Right kidney (tissue), 1 donor: ENCODE measurements at regions not wholly inside any gene's neighbourhood (a gene's known extent, or its start where the extent isn't known, plus 50 kb on each side); places are given as distances from the start of the nearest gene placed in this dataset.

ENCODE experiments used
- DNase-seq: peaks from one replicate; pipeline ENCODE4 v3.0.0-alpha.2; 2016

DNA sequence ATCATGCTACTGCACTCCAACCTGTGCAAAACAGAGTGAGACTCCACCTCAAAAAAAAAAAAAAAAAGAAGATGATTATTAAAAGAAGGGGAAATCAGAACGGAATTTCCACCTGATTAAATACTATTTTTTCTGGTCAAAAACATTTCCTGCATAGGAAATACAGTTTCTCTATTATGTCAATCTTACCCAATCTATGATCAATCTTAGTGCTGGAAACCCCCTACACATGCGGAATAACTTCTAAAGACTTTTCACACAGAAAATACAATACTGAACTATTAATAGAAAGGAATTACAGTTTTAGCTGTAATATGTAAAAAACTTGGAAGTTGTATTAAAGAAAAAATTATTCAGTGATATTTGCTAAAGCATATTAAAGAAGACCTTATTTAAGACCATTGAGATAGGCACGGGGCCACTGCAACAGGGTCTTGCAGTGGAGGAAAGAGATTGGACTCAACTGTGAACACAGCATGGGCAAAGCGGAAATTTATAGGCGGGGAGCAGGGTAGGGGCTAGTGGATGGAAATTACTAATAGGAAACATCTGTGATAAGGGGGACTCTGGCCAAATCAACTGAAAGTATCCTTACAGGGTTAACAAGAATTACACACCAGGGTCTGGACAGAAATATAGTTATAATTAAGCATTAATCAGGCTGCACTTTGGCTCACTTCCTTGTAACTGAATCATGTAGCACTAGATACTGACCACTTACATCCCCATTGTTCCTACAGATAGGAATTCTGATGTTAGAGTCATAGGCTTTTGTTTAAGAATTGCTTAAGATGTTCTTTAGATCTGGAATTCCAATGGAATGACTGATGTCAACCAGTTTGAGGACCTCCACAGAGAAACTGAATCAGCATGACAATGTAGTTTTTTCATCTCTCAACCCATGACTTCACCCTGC is 411.5 kb upstream of the DDI1 start:
- DNase-seq, result no peak

DNA sequence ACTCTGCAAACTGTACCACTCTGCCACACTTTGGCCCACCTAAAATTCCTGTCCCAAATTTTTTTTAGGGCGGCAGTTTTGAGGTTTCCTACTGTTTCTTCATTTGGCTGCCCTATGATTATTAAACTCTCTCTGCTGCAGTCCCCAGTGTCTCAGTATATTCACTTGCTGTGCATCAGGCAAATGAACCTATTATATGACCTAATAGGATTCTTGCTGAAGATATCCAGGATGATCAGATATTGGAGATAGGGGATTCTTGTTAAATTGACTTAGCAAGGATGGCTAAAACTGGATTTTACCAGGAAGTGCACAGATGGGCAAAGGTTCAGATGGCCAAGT is 410.8 kb upstream of the DDI1 start:
- DNase-seq, result no peak

DNA sequence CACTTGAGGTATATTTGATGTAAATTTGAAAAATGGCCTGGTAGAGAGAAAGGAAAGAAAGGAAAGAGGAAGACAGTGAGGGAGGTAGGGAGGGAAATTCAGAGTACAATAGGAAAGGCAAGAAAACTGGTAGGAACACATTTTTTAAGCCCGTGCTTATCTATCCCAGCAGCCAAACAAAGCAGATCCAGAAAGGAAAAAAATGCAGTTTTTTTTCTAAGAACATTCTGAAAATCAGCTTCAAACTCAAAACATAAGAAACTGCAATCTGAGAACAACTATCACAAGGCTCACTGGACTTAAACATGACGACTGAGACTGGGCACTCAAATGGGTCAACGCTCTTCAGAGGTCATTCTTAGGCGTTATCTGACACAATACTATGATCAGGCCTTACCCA is 408.3 kb upstream of the DDI1 start:
- no peak for DNase-seq

DNA sequence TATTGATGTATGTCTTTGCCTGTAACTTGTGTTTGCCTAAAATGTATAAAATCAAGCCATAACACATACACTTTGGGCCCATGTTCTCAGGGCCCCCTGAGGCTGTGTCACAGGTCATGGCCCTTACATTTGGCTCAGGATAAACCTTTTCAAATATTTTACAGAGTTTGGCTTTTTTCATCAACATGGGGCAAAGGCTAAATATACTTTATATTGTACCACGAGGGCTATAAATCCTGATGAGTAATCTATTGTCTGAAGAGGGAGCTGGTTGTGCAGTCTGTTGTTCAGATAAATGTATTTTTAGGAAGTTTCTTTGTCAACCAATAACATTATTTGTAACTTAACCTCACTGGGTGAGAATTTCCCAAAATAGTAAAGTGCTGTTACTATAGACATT is 404.6 kb upstream of the DDI1 start:
- DNase-seq, result no peak

DNA sequence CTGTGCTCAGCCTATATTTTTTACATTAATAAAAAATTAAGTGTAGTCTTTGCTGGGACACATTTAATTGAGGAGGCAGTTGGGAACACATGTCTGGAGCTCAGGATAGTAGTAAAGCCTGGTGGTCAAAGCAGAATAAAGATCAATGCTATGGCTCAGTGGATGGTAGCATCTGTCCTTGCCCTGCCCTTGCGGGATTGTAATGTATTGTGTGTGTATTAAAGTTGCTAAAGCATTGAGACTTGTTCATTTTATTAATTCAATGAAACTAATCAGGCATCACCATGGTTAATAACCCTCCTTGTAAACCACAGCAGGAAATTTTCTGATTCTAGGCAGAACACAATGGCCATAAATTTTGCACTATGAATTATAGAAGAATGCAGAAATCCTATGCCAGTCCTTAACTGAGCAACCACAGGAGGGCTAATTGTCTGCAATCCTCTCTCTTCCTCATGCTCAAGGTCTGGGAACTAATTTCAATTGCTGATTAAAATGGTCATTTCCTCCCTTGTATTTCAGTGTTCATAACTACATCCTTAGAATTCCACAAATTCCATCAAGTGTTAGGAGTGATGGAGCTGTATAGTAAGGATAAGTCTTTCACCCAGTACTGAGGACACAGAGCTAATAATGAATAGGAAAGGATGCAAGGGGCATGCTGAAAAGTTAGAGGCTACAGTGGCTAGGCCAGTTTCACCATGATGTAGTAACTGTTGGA is 403.2 kb upstream of the DDI1 start:
- no peak for DNase-seq

DNA sequence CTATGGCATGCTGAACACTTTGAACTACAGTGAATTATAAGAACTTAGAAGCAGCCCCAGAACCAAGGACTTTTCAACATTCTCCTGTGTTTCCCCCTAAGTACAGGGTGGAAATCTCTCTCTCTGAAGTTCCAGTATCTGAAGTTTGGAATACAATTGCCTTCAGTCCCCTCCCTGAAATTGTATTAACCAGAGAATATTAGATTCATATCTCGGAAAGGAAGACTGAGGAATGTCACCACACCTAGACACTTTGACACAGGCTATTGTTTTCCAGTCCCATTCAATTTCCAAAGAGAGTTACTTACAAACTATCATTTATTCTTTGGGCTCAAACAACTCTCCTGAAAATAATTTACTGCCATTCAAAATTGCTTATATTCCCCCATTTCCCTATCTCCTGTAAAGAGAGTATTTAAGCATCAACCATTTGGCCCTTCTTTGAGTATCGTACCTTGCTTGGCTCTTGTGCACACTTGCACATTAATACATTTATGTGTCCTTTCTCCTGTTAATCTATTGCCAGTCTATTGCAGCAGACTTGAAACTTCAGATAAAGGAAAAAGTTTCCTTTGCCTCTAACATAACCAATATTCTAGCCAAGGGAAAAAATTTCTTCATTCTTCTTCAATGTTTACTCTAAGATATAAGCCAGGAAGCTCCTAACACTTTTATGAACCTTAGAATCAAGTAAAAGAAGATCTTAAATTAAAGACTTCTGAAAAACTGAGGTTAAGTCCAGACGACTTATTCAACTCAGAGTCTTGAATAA is 402.4 kb upstream of the DDI1 start:
- DNase-seq, result no peak

DNA sequence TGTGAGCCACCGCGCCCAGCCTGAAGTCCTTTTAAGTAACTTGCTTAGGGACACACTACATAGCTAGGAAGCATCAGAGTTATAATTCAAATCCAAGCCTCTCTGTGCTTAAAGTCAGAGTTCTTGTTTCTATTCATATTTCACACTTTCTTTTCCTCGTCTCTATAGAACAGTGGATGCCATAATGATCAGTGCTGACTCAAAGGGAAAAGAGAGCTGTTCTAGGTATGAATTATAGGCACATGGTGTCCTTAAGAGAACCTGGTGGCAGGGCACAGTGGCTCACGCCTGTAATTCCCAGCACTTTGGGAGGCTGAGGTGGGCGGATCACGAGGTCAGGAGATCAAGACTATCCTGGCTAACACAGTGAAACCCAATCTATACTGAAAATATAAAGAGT is 400.2 kb upstream of the DDI1 start:
- DNase-seq, result no peak

DNA sequence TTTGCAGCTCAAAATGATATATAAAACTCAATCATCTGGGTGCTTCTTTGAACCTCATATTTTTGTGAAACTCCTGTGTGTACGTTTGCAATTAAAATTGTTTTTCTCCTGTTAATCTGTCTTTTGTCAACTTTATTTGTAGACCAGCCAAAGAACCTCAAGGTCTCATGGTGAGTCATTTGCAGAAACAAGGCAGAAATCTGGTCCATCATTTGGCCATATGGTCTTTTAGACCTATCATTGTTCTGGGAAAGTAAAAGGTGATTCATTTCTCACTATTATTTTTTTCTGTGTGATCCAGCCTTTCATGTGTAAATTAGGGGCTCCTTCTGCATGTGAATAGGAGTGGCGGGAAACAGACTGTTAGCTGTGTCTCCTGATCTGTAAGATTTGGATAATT is 399.1 kb upstream of the DDI1 start:
- no peak for DNase-seq

DNA sequence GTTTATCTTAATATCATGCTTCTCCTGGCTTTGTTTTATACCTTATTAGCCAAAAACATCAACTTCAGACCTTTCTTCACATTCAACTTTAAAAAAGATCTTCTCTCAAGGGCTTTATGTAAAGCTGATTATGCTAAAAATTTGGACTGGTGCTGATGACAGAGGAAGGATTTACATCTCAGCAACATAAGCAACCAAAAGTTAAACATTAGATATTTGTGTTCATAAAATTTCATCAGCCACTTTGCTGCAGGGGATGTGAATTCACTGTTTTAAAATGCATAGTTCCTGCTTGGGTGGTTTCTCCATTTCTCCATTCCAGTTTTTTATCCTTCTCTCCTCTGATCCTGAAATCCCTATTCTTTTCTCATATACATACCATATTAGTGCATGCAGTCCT is 398.6 kb upstream of the DDI1 start:
- DNase-seq, result no peak

DNA sequence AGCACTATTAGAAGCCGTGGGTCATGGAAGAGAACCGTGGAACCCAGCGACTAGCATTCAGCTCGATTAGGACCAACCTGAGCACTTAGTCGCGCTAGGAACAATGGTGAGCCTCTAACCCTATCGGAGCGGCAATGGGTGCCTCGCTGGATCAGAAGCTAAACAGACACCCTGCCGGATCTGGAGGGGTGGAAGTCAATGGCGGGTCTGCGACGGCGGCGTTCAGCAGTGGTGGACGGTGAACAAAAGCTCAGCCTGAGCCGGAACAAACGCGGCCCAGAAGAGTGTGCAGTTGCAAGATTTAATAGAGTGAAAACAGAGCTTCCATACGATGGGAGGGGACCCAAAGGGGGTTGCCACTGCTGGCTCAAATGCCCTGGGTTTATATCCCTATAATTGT is 391.8 kb upstream of the DDI1 start:
- DNase-seq, result no peak

DNA sequence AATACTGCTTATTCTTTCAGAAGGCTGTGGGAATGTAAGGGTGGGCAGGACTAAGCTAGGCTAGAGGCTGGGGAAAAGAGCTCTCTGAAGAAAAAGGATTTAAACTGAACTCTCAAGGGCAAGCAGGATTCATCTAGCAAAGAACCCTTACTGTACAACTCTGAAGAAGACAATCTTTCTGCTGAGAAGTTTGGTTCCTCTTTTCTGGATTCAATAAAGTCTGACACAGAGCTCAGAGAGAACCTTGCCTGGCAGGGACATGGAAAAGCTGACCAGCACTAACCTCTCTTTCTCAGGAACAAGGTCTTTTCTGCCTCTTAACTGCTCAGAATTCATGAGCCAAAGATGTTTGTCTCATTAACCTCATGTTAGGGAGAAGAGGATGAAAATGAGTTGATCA is 388.4 kb upstream of the DDI1 start:
- no peak for DNase-seq

DNA sequence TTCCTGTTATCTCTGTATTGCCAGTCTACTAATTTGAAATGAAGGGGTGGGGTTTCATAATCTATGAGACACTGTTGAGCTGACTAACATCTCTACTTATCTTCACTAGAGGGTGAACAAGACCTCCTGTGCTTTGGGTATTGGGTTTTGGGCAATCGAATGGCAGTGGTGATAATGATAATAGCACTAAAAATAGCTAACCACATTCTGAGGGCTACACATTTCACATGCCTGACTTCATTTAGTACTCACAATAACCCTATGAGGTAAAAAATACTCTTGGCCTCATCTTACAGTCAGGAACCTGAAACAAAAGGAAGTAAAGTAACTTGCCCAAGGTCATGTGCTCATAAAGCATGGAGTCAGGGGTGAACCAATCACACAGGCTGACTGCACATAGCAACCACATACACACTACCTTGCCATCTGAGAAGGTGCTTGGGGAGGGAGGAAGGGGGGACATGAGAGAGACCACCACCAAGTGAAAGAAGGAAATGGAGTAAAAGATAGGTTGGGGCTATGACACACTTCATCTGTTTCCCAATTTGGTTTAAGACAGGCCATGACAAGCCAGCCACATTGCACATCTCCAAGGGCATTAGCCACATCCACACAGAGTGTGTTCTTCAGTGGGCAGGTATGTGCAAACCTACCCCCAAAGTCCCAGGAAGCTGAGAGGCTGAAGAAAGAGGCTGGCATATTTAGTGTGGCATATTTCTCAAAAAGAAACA is 387.6 kb upstream of the DDI1 start:
- no peak for DNase-seq

DNA sequence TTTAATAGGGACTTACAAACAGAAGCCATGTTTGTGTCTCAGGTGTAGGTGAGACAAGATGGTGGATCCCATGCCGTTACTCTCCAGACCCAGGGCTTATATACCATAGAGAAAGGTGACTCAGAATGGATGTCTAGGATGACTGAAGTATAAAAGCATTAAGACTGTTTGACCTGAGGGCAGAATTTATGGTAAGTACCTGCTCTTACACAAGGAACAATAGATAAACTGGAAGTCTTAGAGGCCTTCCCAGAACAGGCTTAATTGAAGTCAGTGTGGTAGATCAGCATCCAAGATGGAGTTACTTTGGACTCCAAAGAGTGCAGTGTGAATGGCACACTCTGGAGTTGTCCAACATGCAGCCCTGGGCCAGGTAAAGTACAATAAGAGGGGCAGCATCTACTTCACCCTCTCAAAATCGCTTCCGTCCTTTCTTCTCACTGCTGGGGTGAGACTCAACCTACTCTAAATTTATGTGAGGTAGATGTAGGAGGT is 387.0 kb upstream of the DDI1 start:
- DNase-seq, result no peak

DNA sequence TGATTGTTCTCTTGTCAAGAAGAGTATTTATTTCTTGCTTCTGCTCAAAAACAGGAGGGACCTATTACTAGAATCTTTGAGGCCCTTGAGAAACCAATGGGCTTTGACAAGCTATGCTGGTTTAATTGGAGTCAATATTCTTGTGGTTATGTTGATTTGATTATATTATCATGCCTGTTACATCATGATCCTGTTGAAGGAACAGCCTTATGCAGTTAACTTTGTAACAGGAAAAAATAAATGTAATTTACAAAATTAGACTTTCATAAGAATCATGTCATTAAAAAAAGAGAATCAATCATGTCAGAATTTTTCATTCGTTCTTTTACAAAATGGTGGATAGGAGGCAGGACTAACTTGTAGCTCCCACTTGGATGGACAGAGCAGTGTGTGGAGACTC is 386.1 kb upstream of the DDI1 start:
- no peak for DNase-seq

DNA sequence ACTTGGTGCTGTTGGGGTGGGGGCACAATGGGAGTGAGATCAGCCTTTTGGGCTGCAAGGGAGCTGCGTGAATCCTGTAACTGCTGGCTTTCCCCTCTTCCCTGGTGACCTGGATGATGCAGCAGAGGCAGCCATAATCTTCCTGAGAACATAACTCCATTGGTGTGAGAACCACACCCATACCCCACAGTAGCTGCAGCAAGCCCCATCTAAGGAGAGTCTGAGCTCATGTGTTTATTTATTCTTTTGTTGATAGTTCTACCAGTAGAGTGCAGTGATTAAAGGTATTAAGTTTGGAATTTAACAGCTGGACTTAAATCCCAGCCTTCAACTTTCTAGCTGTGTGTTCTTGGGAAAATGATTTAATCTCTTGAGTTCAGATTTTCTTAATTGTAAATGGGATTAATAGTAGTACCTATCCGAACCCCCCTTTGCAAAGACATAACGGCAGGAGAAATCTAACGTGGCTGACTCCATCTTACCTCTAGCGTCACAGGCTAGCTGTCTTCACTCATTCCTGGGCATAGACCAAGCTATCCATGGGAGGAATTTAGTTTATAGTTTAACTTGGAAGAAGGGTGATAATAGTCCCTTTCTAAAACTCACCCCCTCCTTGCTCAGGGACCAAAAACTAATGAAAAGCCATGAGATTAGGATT is 385.0 kb upstream of the DDI1 start:
- no peak for DNase-seq

DNA sequence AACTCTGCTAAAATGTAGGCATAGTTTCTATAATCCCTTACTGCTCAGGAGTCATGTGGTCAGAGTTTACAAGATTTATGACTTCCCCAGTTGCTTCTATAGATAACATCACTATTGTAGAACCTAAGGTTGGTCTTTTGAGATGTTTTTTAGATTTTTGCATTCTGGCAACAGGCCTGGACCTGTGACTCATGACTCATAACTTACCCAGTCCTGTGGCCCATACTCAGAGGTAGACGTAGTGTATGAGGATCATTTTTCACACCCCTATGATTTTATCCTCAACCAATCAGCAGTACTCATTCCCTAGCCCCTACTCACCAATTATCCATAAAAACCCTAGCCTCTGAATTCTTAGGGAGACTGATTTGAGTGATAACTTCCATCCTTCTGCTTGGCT is 384.4 kb upstream of the DDI1 start:
- no peak for DNase-seq

DNA sequence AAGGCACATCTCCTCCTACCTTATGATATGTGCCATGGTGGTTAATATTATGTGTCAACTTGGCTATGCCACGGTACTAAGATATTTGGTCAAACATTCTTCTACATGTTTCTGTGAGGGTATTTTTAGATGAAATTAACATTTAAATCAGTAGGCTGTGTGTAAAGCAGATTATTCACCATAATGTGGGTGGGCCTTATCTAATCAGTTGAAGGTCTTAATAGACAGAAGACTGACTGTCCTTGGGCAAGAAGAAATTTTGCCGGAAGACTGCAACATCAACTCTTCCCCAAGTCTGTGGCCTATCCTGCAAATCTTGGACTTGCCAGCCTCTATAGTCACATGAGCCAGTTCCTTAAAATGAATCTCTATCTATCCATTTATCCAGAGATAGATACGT is 380.1 kb upstream of the DDI1 start:
- DNase-seq, result no peak

DNA sequence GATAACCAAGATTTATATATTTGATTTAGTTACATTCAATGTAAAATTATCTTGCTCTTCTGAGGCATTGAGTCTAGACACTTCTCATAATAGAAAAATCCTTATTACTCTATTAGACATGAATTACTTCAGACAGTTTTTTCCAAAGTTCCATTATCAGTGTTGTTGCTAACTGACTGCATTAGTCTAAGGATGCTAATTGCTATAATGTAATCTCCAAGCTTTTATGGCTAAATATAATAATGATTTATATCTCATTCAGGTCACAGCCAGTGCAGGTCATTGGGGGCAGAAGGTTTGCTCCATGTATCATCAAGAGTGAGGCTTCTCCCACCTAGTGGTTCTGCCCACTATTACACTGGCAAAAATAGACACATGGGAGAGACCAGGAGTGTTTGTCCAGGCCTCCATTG is 377.2 kb upstream of the DDI1 start:
- DNase-seq, result no peak

DNA sequence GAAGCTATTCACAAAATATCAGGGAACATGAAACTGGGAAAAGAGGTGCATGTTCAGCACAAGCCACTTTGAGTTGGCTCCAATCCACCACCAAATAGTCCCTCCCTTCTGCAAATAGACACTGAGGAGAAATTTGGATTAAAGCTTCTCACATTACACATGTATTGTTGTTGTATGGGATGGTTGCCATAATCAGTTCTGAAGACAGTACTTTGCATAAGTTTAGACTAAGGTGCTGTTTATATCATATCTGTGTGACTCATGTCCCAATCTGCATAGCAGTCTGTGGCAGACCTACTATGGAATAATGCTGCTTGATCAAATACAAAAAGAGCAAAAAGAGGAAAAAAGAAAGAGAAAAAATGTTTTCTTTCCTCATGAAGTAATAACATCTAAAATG is 376.7 kb upstream of the DDI1 start:
- DNase-seq, result no peak

DNA sequence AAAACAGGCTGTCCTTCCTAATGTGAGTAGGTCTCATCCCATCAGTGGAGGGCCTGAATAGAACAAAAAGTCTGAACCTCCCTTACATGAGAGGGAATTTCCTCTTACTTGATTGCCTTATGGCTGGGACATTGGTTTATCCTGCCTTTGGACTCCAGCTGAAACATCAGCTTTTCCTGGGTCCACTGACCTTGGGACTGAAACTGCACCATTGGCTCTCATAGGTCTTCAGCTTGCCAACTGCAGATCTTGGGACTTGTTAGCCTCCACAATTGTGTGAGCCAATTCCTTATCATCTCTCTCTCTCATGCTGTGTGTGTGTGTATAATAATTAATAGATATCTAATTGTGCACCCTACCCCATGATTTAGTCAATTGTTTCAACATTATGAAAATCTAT is 375.3 kb upstream of the DDI1 start:
- no peak for DNase-seq

DNA sequence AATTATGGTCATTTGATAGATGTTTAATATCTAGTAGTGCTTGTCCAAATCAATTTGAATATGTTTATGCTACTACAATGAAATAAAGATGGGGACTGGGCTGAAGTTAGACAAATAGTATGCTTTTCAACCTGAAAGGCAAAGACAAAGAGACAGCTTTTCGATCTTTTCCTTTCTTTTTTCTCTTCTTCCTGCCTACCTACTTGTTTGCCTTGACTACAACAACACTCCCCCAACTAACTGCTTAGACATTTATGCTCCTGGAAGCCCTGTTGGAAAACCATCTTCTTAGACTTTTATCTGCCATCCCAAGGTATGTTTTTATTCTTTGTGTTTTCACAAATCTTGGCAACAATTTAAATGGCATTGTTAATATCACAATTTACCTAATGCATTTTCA is 374.4 kb upstream of the DDI1 start:
- no peak for DNase-seq

DNA sequence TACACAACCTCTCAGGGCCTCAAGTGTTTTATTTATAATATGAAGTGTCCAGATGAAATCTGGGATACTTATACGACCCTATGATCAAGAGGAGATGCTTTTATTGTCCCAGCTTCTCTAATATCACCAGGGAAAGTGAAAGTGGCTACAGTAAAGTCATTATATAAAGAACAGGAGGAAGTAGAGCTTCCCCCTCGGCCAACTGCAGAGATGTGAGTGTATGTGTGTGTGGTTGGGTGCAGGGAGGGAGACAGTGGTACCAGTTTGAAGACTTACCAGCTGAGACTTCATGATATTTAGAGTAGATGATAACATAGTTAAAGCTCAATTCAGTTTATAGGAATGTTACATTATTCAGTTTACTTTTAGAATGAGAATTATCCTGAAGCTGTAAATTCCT is 373.6 kb upstream of the DDI1 start:
- no peak for DNase-seq
